WTC11 (cell line): ENCODE measurements at regions not wholly inside any gene's neighbourhood (a gene's known extent, or its start where the extent isn't known, plus 50 kb on each side); places are given as distances from the start of the nearest gene placed in this dataset.

Experiments
- ATAC-seq: fragments of 200-7000 bp; cut with Tn5 transposase; 2 replicates; pipeline ENCODE4 v1.10.0; 2021; ENCODE audit warnings: mild to moderate bottlenecking, moderate library complexity
- CTCF ChIA-PET: fragments of 300-600 bp; sonication (Branson Sonifier 250); formaldehyde crosslinking; loops from one replicate; lab custom pipeline; 2021; ENCODE audit warnings: antibody characterized with exemption; lab: Charles Lee
- POLR2A ChIA-PET: fragments of 350-600 bp; sonication (Branson Sonifier 250); formaldehyde crosslinking; loops from one replicate; lab custom pipeline; 2021; ENCODE audit warnings: antibody characterized with exemption; lab: Charles Lee
- DNase-seq: peaks from one replicate; pipeline ENCODE4 v3.0.0; 2021; ENCODE audit warnings: low spot score
- H3K27ac Mint-ChIP-seq: 2 replicates; pipeline ENCODE4 v1.8.0; 2021; ENCODE audit warnings: mixed read lengths
- H3K27me3 Mint-ChIP-seq: 2 replicates; pipeline ENCODE4 v1.8.0; 2021; ENCODE audit warnings: low read depth, mild to moderate bottlenecking, moderate library complexity, mixed read lengths
- H3K36me3 Mint-ChIP-seq: 2 replicates; pipeline ENCODE4 v1.8.0; 2021; ENCODE audit warnings: mixed read lengths
- H3K4me1 Mint-ChIP-seq: 2 replicates; pipeline ENCODE4 v1.8.0; 2022; ENCODE audit warnings: mixed read lengths
- H3K4me3 Mint-ChIP-seq: 2 replicates; pipeline ENCODE4 v1.8.0; 2021; ENCODE audit warnings: mild to moderate bottlenecking, moderate library complexity, mixed read lengths
- H3K9me3 Mint-ChIP-seq: 2 replicates; pipeline ENCODE4 v1.8.0; 2021; ENCODE audit warnings: mixed read lengths
- AFF4 ChIP-seq: sonication (generic); formaldehyde crosslinking; IDR thresholded peaks from 2 replicates; pipeline ENCODE4 v1.8.1; 2023; ENCODE audit warnings: mild to moderate bottlenecking, missing genetic modification reagents, borderline replicate concordance
- ARID4B ChIP-seq: sonication (generic); formaldehyde crosslinking; IDR thresholded peaks from 2 replicates; pipeline ENCODE4 v1.8.0; 2023; ENCODE audit warnings: missing genetic modification reagents, mild to moderate bottlenecking, borderline replicate concordance
- ATF1 ChIP-seq: sonication (generic); formaldehyde crosslinking; IDR thresholded peaks from 2 replicates; pipeline ENCODE4 v1.8.1; 2023; ENCODE audit warnings: mild to moderate bottlenecking, moderate library complexity, missing genetic modification reagents
- ATF2 ChIP-seq: sonication (generic); formaldehyde crosslinking; IDR thresholded peaks from 2 replicates; pipeline ENCODE4 v1.8.1; 2022; ENCODE audit warnings: low read depth, missing genetic modification reagents, borderline replicate concordance
- CBFB ChIP-seq: sonication (generic); formaldehyde crosslinking; IDR thresholded peaks from 2 replicates; pipeline ENCODE4 v1.8.1; 2022; ENCODE audit warnings: mild to moderate bottlenecking, low read depth, missing genetic modification reagents
- CDX4 ChIP-seq: fragments of 250-450 bp; sonication (Bioruptor Pico); IDR thresholded peaks from 2 replicates; pipeline ENCODE4 v1.9.0; 2021; ENCODE audit warnings: moderate library complexity, mild to moderate bottlenecking, inconsistent platforms, borderline replicate concordance
- CREB1 ChIP-seq: sonication (generic); formaldehyde crosslinking; IDR thresholded peaks from 2 replicates; pipeline ENCODE4 v1.8.0; 2023; ENCODE audit warnings: mild to moderate bottlenecking, missing genetic modification reagents
- CTCF ChIP-seq: fragments of 200-600 bp; IDR thresholded peaks from 2 replicates; pipeline ENCODE4 v1.8.0; 2022; ENCODE audit warnings: antibody characterized with exemption
- ESRRA ChIP-seq: sonication (generic); formaldehyde crosslinking; IDR thresholded peaks from 2 replicates; pipeline ENCODE4 v1.8.1; 2022; ENCODE audit warnings: mild to moderate bottlenecking, missing genetic modification reagents, borderline replicate concordance
- ETV6 ChIP-seq: sonication (generic); formaldehyde crosslinking; IDR thresholded peaks from 2 replicates; pipeline ENCODE4 v1.8.1; 2022; ENCODE audit warnings: mild to moderate bottlenecking, missing genetic modification reagents
- GABPB1 ChIP-seq: sonication (generic); formaldehyde crosslinking; IDR thresholded peaks from 2 replicates; pipeline ENCODE4 v1.8.1; 2023; ENCODE audit warnings: mild to moderate bottlenecking, missing genetic modification reagents
- GTF2I ChIP-seq: fragments of 250-450 bp; sonication (Bioruptor Pico); conservative IDR thresholded peaks from 2 replicates; pipeline ENCODE4 v1.4.0; 2021; ENCODE audit warnings: mild to moderate bottlenecking
- JUN ChIP-seq: sonication (generic); formaldehyde crosslinking; IDR thresholded peaks from 2 replicates; pipeline ENCODE4 v1.8.0; 2023; ENCODE audit warnings: mild to moderate bottlenecking, missing genetic modification reagents
- MAX ChIP-seq: sonication (generic); formaldehyde crosslinking; IDR thresholded peaks from 2 replicates; pipeline ENCODE4 v1.8.0; 2022; ENCODE audit warnings: mild to moderate bottlenecking, missing genetic modification reagents
- TCF7 ChIP-seq: sonication (generic); formaldehyde crosslinking; IDR thresholded peaks from 2 replicates; pipeline ENCODE4 v1.8.0; 2022; ENCODE audit warnings: mild to moderate bottlenecking, low read depth, missing genetic modification reagents, moderate library complexity
- TEAD4 ChIP-seq: sonication (generic); formaldehyde crosslinking; IDR thresholded peaks from 2 replicates; pipeline ENCODE4 v1.8.0; 2022; ENCODE audit warnings: mild to moderate bottlenecking, missing genetic modification reagents
- TP53 ChIP-seq: sonication (generic); formaldehyde crosslinking; IDR thresholded peaks from 2 replicates; pipeline ENCODE4 v1.8.1; 2023; ENCODE audit warnings: mild to moderate bottlenecking, missing genetic modification reagents
- ZNF425 ChIP-seq: fragments of 250-450 bp; sonication (Bioruptor Pico); conservative IDR thresholded peaks from 2 replicates; pipeline ENCODE4 v1.9.0; 2021; ENCODE audit warnings: mild to moderate bottlenecking
- ZNF532 ChIP-seq: fragments of 250-450 bp; sonication (Bioruptor Pico); IDR thresholded peaks from 2 replicates; pipeline ENCODE4 v1.9.0; 2021; ENCODE audit warnings: mild to moderate bottlenecking, borderline replicate concordance

- POLR2A ChIA-PET = no interaction called here
- Mint-ChIP-seq H3K36me3 (no peaks in the 10 kb centered on the region), H3K27me3 (no peaks in the 10 kb centered on the region), H3K4me3 (no peak overlapping the region), H3K27ac (no peak overlapping the region), H3K4me1 (no peaks in the 10 kb centered on the region), H3K9me3 (peaks cover 4% of the 10 kb centered on the region)
- CTCF ChIA-PET = interaction anchor here (0.9 kb wide), 1 partner anchor 226 kb away, joined by 3 read pairs; no protein-coding TSS in a partner anchor
- DNase-seq (no peak), ATAC-seq (no peak)
- TF ChIP-seq ATF1 (no peak), CTCF (no peak), ATF2 (no peak), JUN (CRISPR knock-in tag) (no peak), CREB1 (CRISPR knock-in tag) (no peak), ETV6 (CRISPR knock-in tag) (no peak), TEAD4 (CRISPR knock-in tag) (no peak), ESRRA (CRISPR knock-in tag) (no peak), ARID4B (CRISPR knock-in tag) (no peak), ZNF425 (CRISPR knock-in tag) (no peak), MAX (CRISPR knock-in tag) (no peak), TCF7 (CRISPR knock-in tag) (no peak), CBFB (CRISPR knock-in tag) (no peak), AFF4 (no peak), GABPB1 (CRISPR knock-in tag) (no peak), GTF2I (CRISPR knock-in tag) (no peak), ZNF532 (CRISPR knock-in tag) (no peak), TP53 (CRISPR knock-in tag) (no peak), CDX4 (no peak)
Observed at GRCh38 chr9:29001006-29001405, 1427.7 kb upstream of the C9orf72 start.
